HL-60/S4 treated with retinoic acid at 250 ng/mL for 4 days and 3 days (cell line): ENCODE measurements at regions not wholly inside any gene's neighbourhood (a gene's known extent, or its start where the extent isn't known, plus 50 kb on each side); places are given as distances from the start of the nearest gene placed in this dataset.
"Not testable (repeated sequence)": the region's sequence is repeated elsewhere in the genome, so short reads cannot be mapped to it uniquely, and the experiment has no call there.

Source experiments
- in situ Hi-C: fragments of 300-500 bp; cut with MboI; formaldehyde crosslinking; loops from 2 replicates; pipeline ENCODE4 v1.7.0; 2022; ENCODE audit warnings: low sequenced_read_pairs

GRCh38 chr14:22268875-22269274 lies 320.1 kb downstream of the DAD1 start:
- in situ Hi-C loops, result no loop called here

- in situ Hi-C loops, result no loop called here
Observed at GRCh38 chr14:22266683-22267082, 322.3 kb downstream of the DAD1 start.

- in situ Hi-C loops, result no loop called here
Observed at GRCh38 chr14:22266142-22266442, 322.9 kb downstream of the DAD1 start.

GRCh38 chr14:22265319-22266141 lies 323.5 kb downstream of the DAD1 start:
- in situ Hi-C loops, result no loop called here

GRCh38 chr14:22264759-22265158 lies 324.3 kb downstream of the DAD1 start:
- in situ Hi-C loops, result no loop called here

- in situ Hi-C loops, result no loop called here
Observed at GRCh38 chr14:22263961-22264360, 325.1 kb downstream of the DAD1 start.

GRCh38 chr14:22262881-22263280 lies 326.1 kb downstream of the DAD1 start:
- in situ Hi-C loops, result no loop called here

- in situ Hi-C loops, result no loop called here
Observed at GRCh38 chr14:22255017-22255950, 333.7 kb downstream of the DAD1 start.

- in situ Hi-C loops, result no loop called here
Observed at GRCh38 chr14:22252686-22253085, 336.3 kb downstream of the DAD1 start.

- in situ Hi-C loops, result no loop called here
Observed at GRCh38 chr14:22251090-22251489, 337.9 kb downstream of the DAD1 start.

GRCh38 chr14:22249770-22250169 lies 339.3 kb downstream of the DAD1 start:
- in situ Hi-C loops, result no loop called here

GRCh38 chr14:22243971-22244581 lies 344.9 kb downstream of the DAD1 start:
- in situ Hi-C loops, result no loop called here

GRCh38 chr14:22238320-22238719 lies 350.7 kb downstream of the DAD1 start:
- in situ Hi-C loops, result not testable (repeated sequence)

GRCh38 chr14:22233377-22233776 lies 355.6 kb downstream of the DAD1 start:
- in situ Hi-C loops, result no loop called here

- in situ Hi-C loops, result no loop called here
Observed at GRCh38 chr14:22232933-22233332, 356.1 kb downstream of the DAD1 start.

- in situ Hi-C loops, result no loop called here
Observed at GRCh38 chr14:22232486-22232885, 356.5 kb downstream of the DAD1 start.

GRCh38 chr14:22231018-22231417 lies 358.0 kb downstream of the DAD1 start:
- in situ Hi-C loops, result no loop called here

- in situ Hi-C loops, result no loop called here
Observed at GRCh38 chr14:22230517-22230916, 358.5 kb downstream of the DAD1 start.

GRCh38 chr14:22227084-22227483 lies 361.9 kb downstream of the DAD1 start:
- in situ Hi-C loops, result no loop called here

- in situ Hi-C loops, result no loop called here
Observed at GRCh38 chr14:22226381-22226780, 362.6 kb downstream of the DAD1 start.

GRCh38 chr14:22225516-22226140 lies 363.4 kb downstream of the DAD1 start:
- in situ Hi-C loops, result no loop called here
